ENCODE measurements at regions not wholly inside any gene's neighbourhood (a gene's known extent, or its start where the extent isn't known, plus 50 kb on each side); places are given as distances from the start of the nearest gene placed in this dataset.

DNA sequence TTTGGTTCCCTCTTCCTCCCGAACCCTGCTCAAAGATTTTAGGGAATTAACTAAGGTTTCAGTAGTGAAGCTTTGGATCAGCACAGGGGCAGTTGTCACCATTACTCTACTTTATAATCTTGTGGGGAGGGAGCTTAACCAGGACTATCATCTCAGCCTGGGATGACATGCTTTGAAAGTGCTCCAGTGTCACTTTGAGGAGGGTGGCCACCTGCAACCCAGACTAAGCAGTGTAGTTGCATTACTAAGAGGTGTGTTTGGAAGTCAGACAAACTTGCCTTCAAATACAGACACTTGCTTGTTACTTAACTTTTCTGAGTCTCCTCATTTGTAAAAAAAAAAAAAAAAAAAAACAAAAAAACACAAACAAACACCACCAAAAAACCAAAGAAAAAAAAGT is 340.3 kb upstream of the TBL1XR1 start:
- TF ChIP-seq CREB5 (CRISPR knock-in tag; IDR thresholded peaks at IDR 0.05; ENCODE audit: low read depth) (no peak), ZNF565 (CRISPR knock-in tag; conservative IDR thresholded peaks at IDR 0.05; ENCODE audit: low read depth) (no peak), ZC3H10 (CRISPR knock-in tag; IDR thresholded peaks at IDR 0.05) (no peak), CSRNP3 (CRISPR knock-in tag; IDR thresholded peaks at IDR 0.05) (no peak), TCF4 (CRISPR knock-in tag; IDR thresholded peaks at IDR 0.05; ENCODE audit: borderline replicate concordance) (no peak), SNAI2 (CRISPR knock-in tag; IDR thresholded peaks at IDR 0.05) (no peak), GLIS3 (CRISPR knock-in tag; IDR thresholded peaks at IDR 0.05) (no peak), ISL1 (CRISPR knock-in tag; IDR thresholded peaks at IDR 0.05) (no peak), ZNF8 (CRISPR knock-in tag; IDR thresholded peaks at IDR 0.05) (no peak), RARB (CRISPR knock-in tag; IDR thresholded peaks at IDR 0.05) (no peak), PPARA (CRISPR knock-in tag; IDR thresholded peaks at IDR 0.05; ENCODE audit: borderline replicate concordance) (no peak), PATZ1 (CRISPR knock-in tag; IDR thresholded peaks at IDR 0.05; ENCODE audit: borderline replicate concordance) (no peak), ESRRG (CRISPR knock-in tag; IDR thresholded peaks at IDR 0.05) (no peak)
- TF ChIP-seq, protein P1, sequence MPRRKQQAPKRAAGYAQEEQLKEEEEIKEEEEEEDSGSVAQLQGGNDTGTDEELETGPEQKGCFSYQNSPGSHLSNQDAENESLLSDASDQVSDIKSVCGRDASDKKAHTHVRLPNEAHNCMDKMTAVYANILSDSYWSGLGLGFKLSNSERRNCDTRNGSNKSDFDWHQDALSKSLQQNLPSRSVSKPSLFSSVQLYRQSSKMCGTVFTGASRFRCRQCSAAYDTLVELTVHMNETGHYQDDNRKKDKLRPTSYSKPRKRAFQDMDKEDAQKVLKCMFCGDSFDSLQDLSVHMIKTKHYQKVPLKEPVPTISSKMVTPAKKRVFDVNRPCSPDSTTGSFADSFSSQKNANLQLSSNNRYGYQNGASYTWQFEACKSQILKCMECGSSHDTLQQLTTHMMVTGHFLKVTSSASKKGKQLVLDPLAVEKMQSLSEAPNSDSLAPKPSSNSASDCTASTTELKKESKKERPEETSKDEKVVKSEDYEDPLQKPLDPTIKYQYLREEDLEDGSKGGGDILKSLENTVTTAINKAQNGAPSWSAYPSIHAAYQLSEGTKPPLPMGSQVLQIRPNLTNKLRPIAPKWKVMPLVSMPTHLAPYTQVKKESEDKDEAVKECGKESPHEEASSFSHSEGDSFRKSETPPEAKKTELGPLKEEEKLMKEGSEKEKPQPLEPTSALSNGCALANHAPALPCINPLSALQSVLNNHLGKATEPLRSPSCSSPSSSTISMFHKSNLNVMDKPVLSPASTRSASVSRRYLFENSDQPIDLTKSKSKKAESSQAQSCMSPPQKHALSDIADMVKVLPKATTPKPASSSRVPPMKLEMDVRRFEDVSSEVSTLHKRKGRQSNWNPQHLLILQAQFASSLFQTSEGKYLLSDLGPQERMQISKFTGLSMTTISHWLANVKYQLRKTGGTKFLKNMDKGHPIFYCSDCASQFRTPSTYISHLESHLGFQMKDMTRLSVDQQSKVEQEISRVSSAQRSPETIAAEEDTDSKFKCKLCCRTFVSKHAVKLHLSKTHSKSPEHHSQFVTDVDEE (CRISPR knock-in tag; IDR thresholded peaks at IDR 0.05): no peak
- ATAC-seq: no peak

DNA sequence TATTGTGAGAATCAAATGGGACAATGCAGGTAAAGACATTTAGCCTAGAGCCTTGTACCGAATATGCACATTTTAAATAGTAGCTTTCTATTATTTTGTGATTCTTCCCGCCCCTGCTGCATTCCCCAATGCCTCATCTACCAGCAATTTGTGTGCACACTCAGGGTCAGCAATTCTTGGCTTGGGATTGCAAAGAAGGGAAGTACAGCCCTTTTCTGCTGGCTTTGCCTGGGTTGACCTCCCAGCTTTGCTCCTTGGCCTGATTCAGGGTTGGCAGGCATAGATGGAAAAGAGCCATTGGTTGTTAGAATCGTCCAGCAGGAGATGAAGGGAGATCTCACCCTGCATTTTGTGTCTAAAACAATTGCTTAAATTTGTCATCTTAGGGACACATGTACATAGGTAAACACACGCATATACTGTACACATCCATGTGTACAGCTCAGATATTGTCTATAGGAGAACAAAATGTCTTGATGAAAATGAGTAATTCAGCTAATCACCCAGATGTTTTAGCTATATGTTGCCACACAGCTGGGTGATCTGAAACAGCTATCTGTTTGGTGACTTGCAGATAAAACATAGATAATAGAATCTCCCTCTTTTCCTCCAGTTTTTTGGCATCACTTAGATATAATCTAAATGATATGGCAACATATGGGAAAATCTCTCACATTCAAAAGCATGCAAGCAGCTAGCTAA is 340.9 kb upstream of the TBL1XR1 start:
- TF ChIP-seq ZNF8 (CRISPR knock-in tag; IDR thresholded peaks at IDR 0.05): no peak
- TF ChIP-seq TOX (CRISPR knock-in tag; IDR thresholded peaks at IDR 0.05; ENCODE audit: borderline replicate concordance): no peak
- TF ChIP-seq CREB5 (CRISPR knock-in tag; IDR thresholded peaks at IDR 0.05; ENCODE audit: low read depth): no peak
- TF ChIP-seq ZFP30 (CRISPR knock-in tag; IDR thresholded peaks at IDR 0.05): no peak
- TF ChIP-seq, protein P2, sequence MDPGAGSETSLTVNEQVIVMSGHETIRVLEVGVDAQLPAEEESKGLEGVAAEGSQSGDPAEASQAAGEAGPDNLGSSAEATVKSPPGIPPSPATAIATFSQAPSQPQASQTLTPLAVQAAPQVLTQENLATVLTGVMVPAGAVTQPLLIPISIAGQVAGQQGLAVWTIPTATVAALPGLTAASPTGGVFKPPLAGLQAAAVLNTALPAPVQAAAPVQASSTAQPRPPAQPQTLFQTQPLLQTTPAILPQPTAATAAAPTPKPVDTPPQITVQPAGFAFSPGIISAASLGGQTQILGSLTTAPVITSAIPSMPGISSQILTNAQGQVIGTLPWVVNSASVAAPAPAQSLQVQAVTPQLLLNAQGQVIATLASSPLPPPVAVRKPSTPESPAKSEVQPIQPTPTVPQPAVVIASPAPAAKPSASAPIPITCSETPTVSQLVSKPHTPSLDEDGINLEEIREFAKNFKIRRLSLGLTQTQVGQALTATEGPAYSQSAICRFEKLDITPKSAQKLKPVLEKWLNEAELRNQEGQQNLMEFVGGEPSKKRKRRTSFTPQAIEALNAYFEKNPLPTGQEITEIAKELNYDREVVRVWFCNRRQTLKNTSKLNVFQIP (CRISPR knock-in tag; IDR thresholded peaks at IDR 0.05; ENCODE audit: borderline replicate concordance, low read depth): no peak
- TF ChIP-seq TCF4 (CRISPR knock-in tag; IDR thresholded peaks at IDR 0.05; ENCODE audit: borderline replicate concordance): peak; percentile 33; the same call in 1 of the 2 replicates
- no peak for TF ChIP-seq GLIS3 (CRISPR knock-in tag; IDR thresholded peaks at IDR 0.05)
- TF ChIP-seq BACH2 (CRISPR knock-in tag; IDR thresholded peaks at IDR 0.05; ENCODE audit: borderline replicate concordance): no peak
- ATAC-seq: no peak

All from SK-N-SH treated with all-trans-retinoic acid at 6 μM for 48 hours (cell line).